C1 segment of cervical spinal cord (tissue), 14 donors: ENCODE measurements at regions not wholly inside any gene's neighbourhood (a gene's known extent, or its start where the extent isn't known, plus 50 kb on each side); places are given as distances from the start of the nearest gene placed in this dataset.
"Not testable (repeated sequence)": the region's sequence is repeated elsewhere in the genome, so short reads cannot be mapped to it uniquely, and the experiment has no call there.

Source experiments
- DNase-seq, 14 donors: peaks; one replicate each; lab custom pipeline; 2025; lab: John Stamatoyannopoulos, UW

- no peak for DNase-seq
These were observed 394.0 kb downstream of the MIAT start for GRCh38 chr22:27051407-27051806.

GRCh38 chr22:27057717-27058116 is 400.3 kb downstream of the MIAT start:
- no peak for DNase-seq

- no peak for DNase-seq
These were observed 402.8 kb downstream of the MIAT start for GRCh38 chr22:27060190-27060589.

GRCh38 chr22:27062910-27063309 is 405.5 kb downstream of the MIAT start:
- DNase-seq: no peak

GRCh38 chr22:27063406-27063805 is 406.0 kb downstream of the MIAT start:
- no peak for DNase-seq

- no peak for DNase-seq
These were observed 406.5 kb downstream of the MIAT start for GRCh38 chr22:27063841-27064240.

GRCh38 chr22:27064386-27064785 is 407.0 kb downstream of the MIAT start:
- DNase-seq: no peak

- no peak for DNase-seq
These were observed 407.9 kb downstream of the MIAT start for GRCh38 chr22:27065279-27065678.

- DNase-seq: no peak
These were observed 409.5 kb downstream of the MIAT start for GRCh38 chr22:27066856-27067255.

GRCh38 chr22:27068121-27068520 is 410.7 kb downstream of the MIAT start:
- DNase-seq: no peak

GRCh38 chr22:27070594-27070993 is 413.2 kb downstream of the MIAT start:
- DNase-seq: no peak

- no peak for DNase-seq
These were observed 416.4 kb downstream of the MIAT start for GRCh38 chr22:27073601-27074425.

- DNase-seq: no peak
These were observed 417.8 kb downstream of the MIAT start for GRCh38 chr22:27075028-27075678.

- DNase-seq: no peak
These were observed 418.5 kb downstream of the MIAT start for GRCh38 chr22:27075891-27076290.

GRCh38 chr22:27078064-27078463 is 420.7 kb downstream of the MIAT start:
- not testable (repeated sequence) for DNase-seq

GRCh38 chr22:27080036-27080578 is 422.7 kb downstream of the MIAT start:
- no peak for DNase-seq

GRCh38 chr22:27080863-27081262 is 423.5 kb downstream of the MIAT start:
- no peak for DNase-seq

GRCh38 chr22:27083610-27084009 is 426.2 kb downstream of the MIAT start:
- DNase-seq: no peak

GRCh38 chr22:27084130-27084529 is 426.7 kb downstream of the MIAT start:
- DNase-seq: no peak

GRCh38 chr22:27086080-27087044 is 429.0 kb downstream of the MIAT start:
- no peak for DNase-seq

GRCh38 chr22:27087051-27087450 is 429.7 kb downstream of the MIAT start:
- no peak for DNase-seq

- no peak for DNase-seq
These were observed 430.6 kb downstream of the MIAT start for GRCh38 chr22:27088026-27088425.
